ENCODE measurements at regions not wholly inside any gene's neighbourhood (a gene's known extent, or its start where the extent isn't known, plus 50 kb on each side); places are given as distances from the start of the nearest gene placed in this dataset.

- TF ChIP-seq CTCF (optimal IDR thresholded peaks at IDR 0.05 in 1 of 3, IDR thresholded peaks at IDR 0.05 in 1 of 3, conservative IDR thresholded peaks at IDR 0.05 in 1 of 3; ENCODE audit: extremely low read depth in 1 of 3, insufficient read depth in 2 of 3, low read length in 3 of 3), result no peak
- no peak for TF ChIP-seq EZH2 (IDR thresholded peaks at IDR 0.05; ENCODE audit: low read length)
These were observed 455.2 kb downstream of the LTN1 start for GRCh38 chr21:28537371-28538079.
